Heart left ventricle (tissue), 16 donors: ENCODE measurements at regions not wholly inside any gene's neighbourhood (a gene's known extent, or its start where the extent isn't known, plus 50 kb on each side); places are given as distances from the start of the nearest gene placed in this dataset.

ENCODE experiments used
- ATAC-seq, 4 donors: fragments of 200-7000 bp; cut with Tn5 transposase; one replicate each; pipeline ENCODE4 v1.9.1; 2020 to 2022; ENCODE audit warnings: moderate library complexity in 4 of 4, mild to moderate bottlenecking in 3 of 4, moderate number of reproducible peaks in 1 of 4
- DNase-seq, 5 donors: peaks; one replicate each; pipeline ENCODE4 v3.0.0-alpha.2; 2020
- H3K27ac ChIP-seq, 12 donors: fragments of 200-600 bp; sonication (generic) in 4 of 12; one replicate each; pipeline versions ENCODE4 v1.5.0 to v1.8.0; 2016 to 2022; ENCODE audit warnings: mild to moderate bottlenecking in 2 of 12
- H3K27me3 ChIP-seq, 9 donors: fragments of 200-600 bp; sonication (generic) in 2 of 9; one replicate each; pipeline versions ENCODE4 v1.5.1 to v1.8.0; 2016 to 2022; ENCODE audit warnings: mild to moderate bottlenecking in 3 of 9
- H3K36me3 ChIP-seq, 9 donors: fragments of 200-600 bp; sonication (generic) in 2 of 9; one replicate each; pipeline versions ENCODE4 v1.5.0 to v1.8.0; 2018 to 2022; ENCODE audit warnings: mild to moderate bottlenecking in 2 of 9
- H3K4me1 ChIP-seq, 12 donors: fragments of 200-600 bp; sonication (generic) in 4 of 12; one replicate each; pipeline versions ENCODE4 v1.5.0 to v1.8.0; 2016 to 2022; ENCODE audit warnings: mild to moderate bottlenecking in 3 of 12
- H3K4me3 ChIP-seq, 12 donors: fragments of 200-600 bp; sonication (generic) in 4 of 12; one replicate each; pipeline versions ENCODE4 v1.5.0 to v1.8.0; 2017 to 2022; ENCODE audit warnings: mild to moderate bottlenecking in 9 of 12, moderate library complexity in 4 of 12
- H3K9me3 ChIP-seq, 12 donors: fragments of 200-600 bp; sonication (generic) in 4 of 12; one replicate each; pipeline versions ENCODE4 v1.5.0 to v1.8.0; 2016 to 2022; ENCODE audit warnings: mild to moderate bottlenecking in 1 of 12
- CTCF ChIP-seq, 12 donors: fragments of 200-600 bp; sonication (generic) in 4 of 12; IDR thresholded peaks; one replicate each; pipeline versions ENCODE4 v1.5.0 to v1.8.0; 2018 to 2022; ENCODE audit warnings: antibody characterized with exemption in 12 of 12, mild to moderate bottlenecking in 5 of 12
- POLR2A ChIP-seq, 2 donors: fragments of 450-650 bp; IDR thresholded peaks; one replicate each; pipeline ENCODE4 v1.6.1; 2017; ENCODE audit warnings: antibody characterized with exemption in 2 of 2, mild to moderate bottlenecking in 2 of 2, moderate library complexity in 2 of 2
- WGBS, 4 donors: extraction: QIAGEN DNeasy Blood & Tissue Kit in 2 of 4; methylation state at CpG; one replicate each; pipeline versions ENCODE4 v1.1.5 to v1.1.7; 2013 to 2018; 5-methylcytosine and 5-hydroxymethylcytosine counted together
- intact Hi-C, 10 donors: fragments of 100-400 bp; cut with DNase I; formaldehyde crosslinking; loops; one replicate each; pipeline versions ENCODE4 v1.11.1 to v1.14.2; 2022
- donor health status: ischemic (EF 13 %, LVEDD 7.1; RV severe dilation, severe dysfunction).
- donor health status: healthy with polysubstance abuse.
- donor health status: DM: no; HTN: yes; CAD: no.
- donor health status: DM: no; HTN: no; CAD: no.
- donor health status: ischemic (EF 25% LVEDD 6.9; RV normal size, moderate dysfunction).
- donor health status: ischemic (EF 25% LVEDD 5.7; RV mildly dilated, moderate dysfunction).
- donor health status: healthy.
- donor health status: DM: yes; HTN: yes; CAD: no.
- donor health status: ischemic (EF 35%, LVEDD 5.7; RV mildly dilated, moderate dysfunction).
- donor health status: nonischemic (EF 11% LVEDD 7.7; RV severe dilation, severe dysfunction).
- donor health status: DM: yes; HTN: yes; CAD: no.
- donor health status: PGD.
- donor health status: ischemic (EF 29% LVEDD 5.4; RV normal size, mild dysfunction).
- donor health status: nonischemic (EF 23%, LVEDD 6.1; RV moderate dilation, normal function).

- no peak overlapping the region for H3K27ac ChIP-seq
- intact Hi-C loops: no loop called here
- no peak overlapping the region for H3K4me3 ChIP-seq
- H3K27me3 ChIP-seq: no peaks in the 10 kb centered on the region
- WGBS, 4 donors: 60 to 69% (median 65%) methylated on average over 5 of the region's 5 CpGs
- H3K36me3 ChIP-seq: no peaks in the 10 kb centered on the region
- H3K4me1 ChIP-seq: peaks cover 0 to 9% (median 0%) of the 10 kb centered on the region in 12 donors
- H3K9me3 ChIP-seq: no peaks in the 10 kb centered on the region
- no peak for ATAC-seq
- TF ChIP-seq CTCF (IDR thresholded peaks at IDR 0.05) (no peak), POLR2A (IDR thresholded peaks at IDR 0.05) (no peak)
- DNase-seq: no peak
Observed at GRCh38 chr1:239536165-239536849, 149.9 kb downstream of the CHRM3 start.

DNA sequence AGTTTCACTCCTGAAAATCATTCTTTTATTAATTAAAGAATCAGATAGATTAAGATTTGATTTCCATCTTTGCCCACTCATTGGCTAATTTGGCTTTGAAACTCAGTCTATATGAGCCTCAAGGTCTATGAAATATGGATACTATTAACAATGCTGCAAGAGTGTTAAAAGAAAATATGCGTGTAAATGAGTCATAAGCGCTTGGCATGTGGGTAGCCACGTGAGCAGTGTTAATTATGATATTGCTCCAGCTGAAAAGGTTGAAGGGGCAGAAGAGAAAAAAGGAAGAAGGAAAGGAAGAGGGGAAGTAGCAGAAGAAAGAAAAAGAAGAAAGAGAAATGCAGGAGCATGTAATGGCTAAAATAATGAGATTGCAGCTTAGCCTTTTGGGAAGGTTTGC lies 151.4 kb downstream of the CHRM3 start:
- TF ChIP-seq POLR2A (IDR thresholded peaks at IDR 0.05) (no peak), CTCF (IDR thresholded peaks at IDR 0.05) (no peak)
- no peak for ATAC-seq
- Histone ChIP-seq H3K27ac (no peak overlapping the region), H3K27me3 (no peaks in the 10 kb centered on the region), H3K36me3 (no peaks in the 10 kb centered on the region), H3K4me1 (peaks cover 0 to 9% (median 0%) of the 10 kb centered on the region in 12 donors), H3K9me3 (no peaks in the 10 kb centered on the region), H3K4me3 (no peak overlapping the region)
- WGBS, 4 donors: 52 to 71% (median 64%) methylated on average over 3 of the region's 3 CpGs
- DNase-seq: no peak
- intact Hi-C loops: no loop called here

DNA sequence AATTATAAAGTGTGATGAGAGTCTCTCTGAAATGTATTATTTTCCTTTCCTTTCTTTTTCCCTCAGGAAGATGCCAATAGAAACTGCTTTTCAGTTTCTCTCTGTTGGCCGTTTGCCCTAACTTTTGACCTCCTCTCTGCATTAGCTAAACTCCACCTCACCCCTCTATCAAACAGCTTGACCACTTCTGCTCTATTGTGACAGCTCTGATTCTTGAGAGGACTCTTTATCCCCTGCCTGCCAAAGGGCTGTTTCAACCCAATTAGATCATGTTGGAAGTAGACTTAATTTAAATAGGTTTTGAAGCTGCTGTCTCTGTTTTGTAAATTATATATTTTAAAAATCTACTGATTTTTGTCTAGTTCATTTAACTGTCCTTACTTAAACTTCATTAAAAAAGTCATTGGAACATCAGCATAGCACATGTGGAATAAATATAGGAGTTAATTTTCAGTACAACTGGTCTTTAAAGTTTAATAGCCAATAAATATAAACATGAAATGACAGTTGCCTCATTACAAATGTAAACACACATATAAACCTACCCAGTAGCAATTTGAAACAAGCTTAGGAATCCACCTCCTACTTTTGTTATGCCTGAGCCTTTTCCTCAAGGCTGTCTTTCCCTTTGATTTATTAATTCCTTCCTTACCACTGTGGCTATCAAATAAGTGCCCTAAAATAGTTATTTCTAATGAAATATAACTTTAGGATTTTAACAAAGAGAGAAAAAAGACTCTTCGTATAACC lies 152.0 kb downstream of the CHRM3 start:
- Histone ChIP-seq H3K9me3 (no peaks in the 10 kb centered on the region), H3K4me1 (peaks cover 0 to 9% (median 0%) of the 10 kb centered on the region in 12 donors), H3K36me3 (no peaks in the 10 kb centered on the region), H3K4me3 (no peak overlapping the region), H3K27me3 (no peaks in the 10 kb centered on the region), H3K27ac (no peak overlapping the region)
- ATAC-seq (no peak), DNase-seq (no peak)
- no peak for TF ChIP-seq POLR2A (IDR thresholded peaks at IDR 0.05)
- no peak for TF ChIP-seq CTCF (IDR thresholded peaks at IDR 0.05)
- intact Hi-C loops: no loop called here
- WGBS, 4 donors: 46 to 53% (median 50%) methylated on average over 2 of the region's 2 CpGs

DNA sequence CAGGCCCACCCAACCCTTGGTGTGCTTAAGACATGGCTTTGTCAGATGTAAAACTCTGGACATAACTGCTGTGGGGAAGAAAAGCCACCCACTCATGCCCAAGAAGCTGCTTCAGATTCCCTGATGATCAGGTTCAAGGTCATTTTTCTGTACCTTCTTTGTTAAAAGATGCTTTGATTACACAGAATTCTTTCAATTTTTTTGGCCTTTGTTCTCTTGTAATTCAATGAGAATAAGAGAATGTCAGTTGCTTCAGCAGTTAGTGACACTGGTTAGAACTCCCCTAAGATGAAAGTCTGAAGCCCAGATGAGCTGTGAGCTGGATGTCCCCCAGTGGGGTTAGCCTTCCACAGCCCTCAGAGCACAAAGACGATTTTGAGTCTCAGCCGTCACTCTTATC lies 152.7 kb downstream of the CHRM3 start:
- Histone ChIP-seq H3K27ac (no peak overlapping the region), H3K27me3 (no peaks in the 10 kb centered on the region), H3K36me3 (no peaks in the 10 kb centered on the region), H3K4me3 (no peak overlapping the region), H3K9me3 (no peaks in the 10 kb centered on the region), H3K4me1 (peaks cover 0 to 9% (median 0%) of the 10 kb centered on the region in 12 donors)
- DNase-seq (no peak), ATAC-seq (no peak)
- intact Hi-C loops: no loop called here
- 69 to 85% (median 72%) methylated on average over 2 of the region's 2 CpGs for WGBS, 4 donors
- TF ChIP-seq CTCF (IDR thresholded peaks at IDR 0.05): no peak
- no peak for TF ChIP-seq POLR2A (IDR thresholded peaks at IDR 0.05)
